OCI-LY1 (cell line): ENCODE measurements at regions not wholly inside any gene's neighbourhood (a gene's known extent, or its start where the extent isn't known, plus 50 kb on each side); places are given as distances from the start of the nearest gene placed in this dataset.

Experiments
- CTCF ChIP-seq: fragments of 200-600 bp; sonication (generic), shearing (Covaris generic); IDR thresholded peaks from 2 replicates; pipeline ENCODE4 v1.5.1; 2017; ENCODE audit warnings: mild to moderate bottlenecking, antibody characterized with exemption, low read length, moderate library complexity, mixed read lengths
- EZH2 ChIP-seq: fragments of 200-600 bp; sonication (generic), shearing (Covaris generic); IDR thresholded peaks from 2 replicates; pipeline ENCODE4 v1.8.0; 2017; ENCODE audit warnings: borderline replicate concordance, mixed run types, mild to moderate bottlenecking, antibody characterized with exemption, low read length, moderate library complexity, mixed read lengths

GRCh38 chrX:74187211-74187610 lies 116.8 kb upstream of the ZCCHC13 start:
- no peak for TF ChIP-seq CTCF
- no peak for TF ChIP-seq EZH2
